ENCODE measurements at regions not wholly inside any gene's neighbourhood (a gene's known extent, or its start where the extent isn't known, plus 50 kb on each side); places are given as distances from the start of the nearest gene placed in this dataset.
A peak's percentile ranks its signal among the peaks of the same experiment; 100 is the strongest.

- DNase-seq, result no peak
Measured at GRCh38 chrX:39616098-39616729, 481.5 kb downstream of the BCOR start.

- no peak for DNase-seq
Measured at GRCh38 chrX:39616731-39617130, 481.0 kb downstream of the BCOR start.

- DNase-seq, result no peak
Measured at GRCh38 chrX:39618178-39618577, 479.6 kb downstream of the BCOR start.

GRCh38 chrX:39619182-39620009, 478.4 kb downstream of the BCOR start:
- no peak for DNase-seq

GRCh38 chrX:39624166-39624565, 473.6 kb downstream of the BCOR start:
- no peak for DNase-seq

DNA sequence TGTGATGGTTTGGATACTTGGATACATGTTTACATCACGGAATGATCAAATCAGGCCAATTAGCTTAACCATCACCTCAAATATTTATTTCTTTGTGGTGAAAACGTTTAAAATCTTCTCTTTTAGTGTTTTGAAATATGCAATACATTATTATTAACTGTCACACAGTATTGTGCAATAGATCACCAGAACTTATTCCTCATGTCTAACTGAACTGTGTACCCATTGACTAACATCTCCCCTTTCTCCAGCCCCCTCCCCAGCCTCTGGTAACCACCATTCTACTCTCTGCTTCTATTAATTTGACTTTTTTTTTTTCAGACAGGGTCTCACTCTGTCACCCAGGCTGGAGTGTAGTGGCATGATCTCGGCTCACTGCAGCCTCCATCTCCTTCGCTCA, 471.9 kb downstream of the BCOR start:
- DNase-seq, result no peak

- no peak for DNase-seq
Measured at GRCh38 chrX:39626749-39627148, 471.0 kb downstream of the BCOR start.

GRCh38 chrX:39627257-39627656, 470.5 kb downstream of the BCOR start:
- DNase-seq, result no peak

DNA sequence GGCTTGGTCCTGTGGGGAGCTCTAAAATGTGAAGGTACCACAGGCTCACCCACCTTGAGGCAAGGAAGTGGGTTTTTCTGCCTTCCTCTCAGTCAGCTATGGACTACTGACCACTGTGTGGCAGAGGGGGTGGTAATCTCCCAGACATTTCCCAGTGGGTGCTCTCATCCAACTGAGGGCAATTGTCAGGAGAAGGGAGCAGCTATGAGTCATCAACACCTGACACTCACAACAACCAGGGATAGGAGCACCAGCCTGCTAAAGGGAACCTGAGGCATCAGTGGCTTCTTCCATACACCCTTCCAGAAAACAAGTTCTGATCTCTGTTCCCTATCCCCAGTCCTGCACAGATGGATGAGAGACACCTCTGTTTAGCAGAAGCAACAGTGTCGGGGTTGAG, 468.8 kb downstream of the BCOR start:
- DNase-seq, result no peak

DNA sequence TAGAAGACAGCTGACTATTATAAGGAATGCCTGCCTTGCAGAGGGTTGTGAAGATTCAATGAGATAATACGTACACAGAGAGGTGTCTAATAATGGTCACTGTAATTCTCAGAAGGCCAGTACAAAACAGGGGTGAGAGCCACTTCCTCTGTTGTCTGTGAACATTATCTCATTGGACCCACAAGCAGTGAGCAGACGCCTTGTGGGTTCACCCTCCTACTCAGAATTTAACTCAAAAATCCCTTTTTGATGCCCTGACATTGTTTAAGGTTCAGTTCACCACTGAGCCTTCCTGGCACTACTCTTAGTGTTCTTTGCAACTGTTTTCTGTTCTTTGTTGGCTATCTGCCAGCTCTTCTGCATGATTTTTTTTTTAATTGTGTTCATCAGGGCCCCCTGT, 467.4 kb downstream of the BCOR start:
- DNase-seq, result no peak

DNA sequence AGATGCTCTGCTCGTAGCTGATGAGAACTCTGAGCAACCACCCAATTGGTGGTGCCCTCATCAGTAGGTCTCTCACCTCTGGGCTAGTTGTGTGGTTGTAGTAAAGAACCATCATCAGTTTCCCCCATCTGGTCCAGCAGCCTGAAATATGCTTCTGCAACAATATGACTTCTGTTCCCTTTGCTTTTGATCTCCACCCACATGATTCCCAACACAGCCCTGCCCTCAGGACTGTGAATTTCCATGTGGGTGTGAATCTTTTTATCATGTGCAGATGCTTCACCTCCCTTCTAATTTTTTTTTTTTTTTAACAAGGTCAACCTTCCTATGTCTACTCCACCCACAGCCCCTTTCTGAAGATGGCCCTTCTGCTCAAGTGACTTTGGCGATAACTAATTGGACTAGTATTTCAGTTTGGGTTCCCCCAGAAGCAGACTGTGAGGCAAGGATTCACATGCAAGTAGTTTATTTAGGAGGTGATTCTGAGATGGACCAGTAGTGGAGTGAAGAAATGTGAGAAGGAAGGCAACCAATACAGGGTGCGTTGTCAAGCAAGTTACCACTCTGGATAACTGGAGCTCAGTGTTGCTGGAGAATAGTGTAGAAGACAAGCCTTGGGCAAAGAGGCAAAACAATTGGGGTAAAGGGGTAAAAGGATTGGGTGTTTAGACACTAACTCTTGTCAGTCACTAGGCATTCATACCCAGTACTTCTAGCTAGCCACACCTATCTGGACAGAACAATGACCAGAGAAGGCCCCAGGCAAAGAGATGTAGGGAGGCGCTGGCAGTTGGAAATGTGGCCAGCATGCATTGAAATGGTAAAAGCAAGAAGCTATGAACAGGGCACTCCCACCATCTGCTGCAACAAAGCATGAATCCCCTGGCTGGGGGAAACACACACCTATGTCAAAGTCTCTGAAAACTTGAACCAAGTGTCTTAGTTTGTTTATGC, 466.2 kb downstream of the BCOR start:
- no peak for DNase-seq

DNA sequence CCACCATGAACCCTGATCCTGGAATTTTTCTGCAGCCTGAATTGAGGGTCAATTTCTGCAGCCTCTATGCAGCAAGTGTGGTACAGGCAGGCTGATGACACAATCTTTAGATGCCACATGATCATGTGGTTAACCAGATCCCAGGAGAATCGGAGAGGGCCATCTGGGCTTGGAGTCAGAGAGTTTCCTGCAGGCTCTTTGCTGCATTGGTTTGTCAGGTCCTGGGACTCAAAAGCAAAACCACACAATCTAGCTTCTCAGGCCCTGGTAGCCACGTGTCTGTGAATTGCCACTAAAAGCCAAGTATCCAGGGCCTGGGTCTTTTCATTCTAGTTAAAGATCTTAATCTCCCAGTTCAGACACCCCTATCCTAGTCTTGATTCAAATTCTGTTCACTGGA, 464.5 kb downstream of the BCOR start:
- DNase-seq, result no peak

DNA sequence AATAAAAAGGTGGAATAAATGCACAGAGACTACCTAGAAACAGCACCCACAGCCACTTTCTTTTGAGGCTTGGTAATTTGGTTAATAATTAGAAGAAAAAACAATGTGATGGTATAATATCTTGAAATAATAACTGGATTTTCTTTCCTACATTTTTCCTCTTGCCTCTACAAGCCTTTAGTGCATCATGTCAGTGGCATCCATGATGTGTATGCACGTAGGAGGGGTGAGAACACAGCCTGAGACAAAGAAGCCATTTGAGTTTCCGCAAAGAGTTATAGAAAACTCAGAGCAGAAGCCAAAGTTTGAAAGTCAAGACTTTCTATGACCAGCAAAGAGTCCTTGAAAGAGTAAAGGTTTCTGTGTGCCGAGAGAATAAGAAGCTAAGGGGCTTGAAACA, 461.3 kb downstream of the BCOR start:
- no peak for DNase-seq

DNA sequence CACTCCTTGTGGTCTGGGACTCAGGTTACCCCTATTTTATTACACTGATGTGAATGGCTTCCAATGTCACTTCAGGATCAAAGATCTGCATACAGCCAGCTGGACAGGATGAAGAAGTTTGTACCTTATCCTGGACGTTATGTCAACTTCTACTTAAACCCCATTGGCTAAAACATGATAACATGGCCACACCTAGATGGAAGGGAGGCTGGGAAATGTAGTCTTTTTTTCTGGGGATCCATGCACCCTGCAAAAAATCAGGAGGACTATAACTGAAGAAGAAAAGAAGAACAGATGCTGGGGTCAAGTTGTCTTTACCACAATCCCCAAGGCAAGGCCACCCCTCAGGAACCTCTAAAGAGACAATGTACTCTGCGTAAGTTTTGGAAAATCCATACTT, 459.2 kb downstream of the BCOR start:
- DNase-seq, result no peak

DNA sequence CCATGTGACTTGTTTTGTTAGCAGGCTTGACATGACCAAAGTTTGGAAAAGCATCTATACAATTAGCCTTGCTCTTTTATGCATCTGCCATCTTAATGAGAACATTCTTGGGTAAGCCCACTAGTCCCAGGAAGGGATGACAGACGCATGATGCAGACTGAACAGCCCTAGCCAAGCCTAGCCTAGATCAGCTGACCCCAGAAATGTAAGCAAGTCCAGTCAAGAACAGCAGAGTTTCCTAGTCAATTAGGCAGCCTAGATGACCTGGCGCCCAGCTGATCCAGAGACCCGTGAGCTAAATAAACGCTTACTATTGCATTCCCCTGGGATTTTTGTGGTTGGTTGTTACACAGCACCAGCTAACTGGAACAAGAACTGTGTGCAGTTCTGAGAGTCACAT, 457.9 kb downstream of the BCOR start:
- no peak for DNase-seq

- no peak for DNase-seq
Measured at GRCh38 chrX:39640866-39641265, 456.9 kb downstream of the BCOR start.

- DNase-seq, result no peak
Measured at GRCh38 chrX:39642071-39642470, 455.7 kb downstream of the BCOR start.

DNA sequence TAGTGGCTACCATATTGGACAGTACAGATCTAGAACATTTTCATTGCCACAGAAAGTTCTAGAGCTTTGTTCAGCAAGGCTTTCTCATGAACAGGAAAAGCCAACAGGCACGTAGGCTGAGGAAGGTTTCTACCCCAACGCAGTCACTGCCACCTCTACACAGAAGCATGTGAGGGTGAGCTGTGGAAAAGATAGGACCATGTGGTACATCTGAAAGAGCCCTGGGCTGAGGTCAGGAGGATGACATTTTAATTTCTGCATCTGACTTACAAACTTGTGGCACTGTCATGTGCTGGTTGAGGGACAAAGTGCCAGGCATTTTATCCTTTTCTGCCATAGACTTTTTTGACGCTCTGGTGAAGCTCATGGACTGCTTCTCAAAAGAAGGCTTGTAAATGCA, 454.2 kb downstream of the BCOR start:
- DNase-seq, result no peak

GRCh38 chrX:39645178-39645895, 452.4 kb downstream of the BCOR start:
- DNase-seq, result peak; percentile 84

DNA sequence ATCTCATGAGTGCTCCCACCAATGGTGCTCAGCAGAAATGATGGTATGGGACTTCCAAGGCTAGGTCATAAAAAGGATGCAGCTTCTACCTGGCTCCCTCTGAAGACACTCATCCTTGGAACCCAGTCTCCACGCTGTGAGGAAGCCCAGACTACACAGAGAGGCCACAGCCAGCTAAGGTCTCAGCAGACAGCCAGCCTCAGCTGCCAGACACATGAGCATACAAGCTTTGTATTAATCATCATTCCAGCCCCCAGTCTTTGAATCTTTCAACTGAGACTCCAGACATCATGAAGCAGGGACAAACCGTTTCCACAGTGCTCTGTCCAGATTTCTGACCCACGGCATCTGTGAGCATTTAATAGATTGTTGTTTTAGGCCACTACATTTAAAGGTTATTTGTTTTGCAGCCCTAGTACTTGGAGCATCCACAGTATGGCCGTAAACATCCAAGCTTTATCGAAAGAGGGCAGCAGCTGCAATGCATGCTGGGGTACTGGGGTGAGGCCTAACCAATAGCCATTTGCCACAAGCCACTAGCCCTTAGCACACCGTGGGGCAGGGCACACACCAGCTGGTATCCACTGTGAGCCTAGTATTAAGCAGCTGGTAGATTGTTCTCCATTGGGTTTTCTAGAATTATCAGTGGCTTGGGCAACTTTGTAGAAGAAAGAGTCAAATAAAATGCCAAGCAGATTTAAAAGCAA, 449.1 kb downstream of the BCOR start:
- DNase-seq, result no peak

- no peak for DNase-seq
Measured at GRCh38 chrX:39650768-39651347, 446.9 kb downstream of the BCOR start.

GRCh38 chrX:39652336-39652735, 445.4 kb downstream of the BCOR start:
- no peak for DNase-seq
